Heart left ventricle (tissue), 13 donors: ENCODE measurements at regions not wholly inside any gene's neighbourhood (a gene's known extent, or its start where the extent isn't known, plus 50 kb on each side); places are given as distances from the start of the nearest gene placed in this dataset.

Source experiments
- POLR2A ChIP-seq, 2 donors: fragments of 450-650 bp; IDR thresholded peaks; one replicate each; pipeline ENCODE4 v1.6.1; 2017; ENCODE audit warnings: antibody characterized with exemption in 2 of 2, mild to moderate bottlenecking in 2 of 2, moderate library complexity in 2 of 2
- TF ChIP-seq, protein P1 (sequence below), 12 donors: fragments of 200-600 bp; sonication (generic) in 4 of 12; IDR thresholded peaks; one replicate each; pipeline versions ENCODE4 v1.5.0 to v1.8.0; 2018 to 2022; ENCODE audit warnings: antibody characterized with exemption in 12 of 12, mild to moderate bottlenecking in 5 of 12
- donor health status: ischemic (EF 13 %, LVEDD 7.1; RV severe dilation, severe dysfunction).
- donor health status: DM: no; HTN: yes; CAD: no.
- donor health status: DM: no; HTN: no; CAD: no.
- donor health status: ischemic (EF 25% LVEDD 6.9; RV normal size, moderate dysfunction).
- donor health status: ischemic (EF 25% LVEDD 5.7; RV mildly dilated, moderate dysfunction).
- donor health status: ischemic (EF 35%, LVEDD 5.7; RV mildly dilated, moderate dysfunction).
- donor health status: nonischemic (EF 11% LVEDD 7.7; RV severe dilation, severe dysfunction).
- donor health status: DM: yes; HTN: yes; CAD: no.
- donor health status: PGD.
- donor health status: ischemic (EF 29% LVEDD 5.4; RV normal size, mild dysfunction).
- donor health status: nonischemic (EF 23%, LVEDD 6.1; RV moderate dilation, normal function).

DNA sequence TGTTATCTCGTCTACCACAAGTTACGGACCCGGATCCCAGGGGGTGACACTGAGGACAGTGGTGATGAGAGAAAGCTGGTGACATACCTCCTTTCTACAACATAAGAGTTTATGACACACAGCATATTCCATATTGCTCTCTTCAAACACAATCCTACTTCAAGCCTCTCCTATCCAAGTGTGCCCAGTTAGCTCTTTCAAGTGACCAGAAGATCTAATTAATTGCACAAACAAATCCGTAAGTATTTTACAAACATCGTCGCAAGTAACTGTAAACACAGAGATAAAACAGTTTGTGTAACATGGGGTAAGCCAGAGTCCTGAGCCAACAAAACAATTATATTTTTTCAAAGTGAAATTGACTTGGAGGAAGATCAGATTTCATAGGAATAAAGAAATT lies 235.0 kb downstream of the CHD9NB start:
- no peak for TF ChIP-seq POLR2A (IDR thresholded peaks at IDR 0.05)
- TF ChIP-seq, protein P1, sequence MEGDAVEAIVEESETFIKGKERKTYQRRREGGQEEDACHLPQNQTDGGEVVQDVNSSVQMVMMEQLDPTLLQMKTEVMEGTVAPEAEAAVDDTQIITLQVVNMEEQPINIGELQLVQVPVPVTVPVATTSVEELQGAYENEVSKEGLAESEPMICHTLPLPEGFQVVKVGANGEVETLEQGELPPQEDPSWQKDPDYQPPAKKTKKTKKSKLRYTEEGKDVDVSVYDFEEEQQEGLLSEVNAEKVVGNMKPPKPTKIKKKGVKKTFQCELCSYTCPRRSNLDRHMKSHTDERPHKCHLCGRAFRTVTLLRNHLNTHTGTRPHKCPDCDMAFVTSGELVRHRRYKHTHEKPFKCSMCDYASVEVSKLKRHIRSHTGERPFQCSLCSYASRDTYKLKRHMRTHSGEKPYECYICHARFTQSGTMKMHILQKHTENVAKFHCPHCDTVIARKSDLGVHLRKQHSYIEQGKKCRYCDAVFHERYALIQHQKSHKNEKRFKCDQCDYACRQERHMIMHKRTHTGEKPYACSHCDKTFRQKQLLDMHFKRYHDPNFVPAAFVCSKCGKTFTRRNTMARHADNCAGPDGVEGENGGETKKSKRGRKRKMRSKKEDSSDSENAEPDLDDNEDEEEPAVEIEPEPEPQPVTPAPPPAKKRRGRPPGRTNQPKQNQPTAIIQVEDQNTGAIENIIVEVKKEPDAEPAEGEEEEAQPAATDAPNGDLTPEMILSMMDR (IDR thresholded peaks at IDR 0.05) = no peak
